HEK293 (cell line): ENCODE measurements at regions not wholly inside any gene's neighbourhood (a gene's known extent, or its start where the extent isn't known, plus 50 kb on each side); places are given as distances from the start of the nearest gene placed in this dataset.

Source experiments
- CTCF ChIP-seq: fragments of 450-650 bp; formaldehyde crosslinking; IDR thresholded peaks from 2 replicates; pipeline ENCODE4 v1.5.1; 2016; ENCODE audit warnings: missing biosample characterization, missing genetic modification characterization
- HOXC10 ChIP-seq: sonication (generic); formaldehyde crosslinking; IDR thresholded peaks from 2 replicates; pipeline ENCODE4 v1.8.1; 2023; ENCODE audit warnings: mild to moderate bottlenecking, missing genetic modification reagents
- IKZF3 ChIP-seq: fragments of 450-650 bp; IDR thresholded peaks from 2 replicates; pipeline ENCODE4 v1.5.0; 2018; ENCODE audit warnings: missing biosample characterization, mild to moderate bottlenecking, missing genetic modification characterization, moderate library complexity
- KLF16 ChIP-seq: fragments of 450-650 bp; formaldehyde crosslinking; IDR thresholded peaks from 2 replicates; pipeline ENCODE4 v1.5.1; 2017; ENCODE audit warnings: missing biosample characterization, missing genetic modification characterization
- SP2 ChIP-seq: fragments of 450-650 bp; formaldehyde crosslinking; IDR thresholded peaks from 2 replicates; pipeline ENCODE4 v1.5.1; 2016; ENCODE audit warnings: missing biosample characterization, missing genetic modification characterization
- ZBTB44 ChIP-seq: fragments of 450-650 bp; IDR thresholded peaks from 2 replicates; pipeline ENCODE4 v1.5.1; 2018; ENCODE audit warnings: missing biosample characterization, mild to moderate bottlenecking, missing genetic modification characterization
- ZFP69B ChIP-seq: fragments of 450-650 bp; formaldehyde crosslinking; IDR thresholded peaks from 2 replicates; pipeline ENCODE4 v1.5.1; 2016; ENCODE audit warnings: missing biosample characterization, missing genetic modification characterization
- ZNF18 ChIP-seq: fragments of 450-650 bp; formaldehyde crosslinking; IDR thresholded peaks from 2 replicates; pipeline ENCODE4 v1.5.1; 2016; ENCODE audit warnings: missing biosample characterization, missing genetic modification characterization
- ZNF324 ChIP-seq: fragments of 450-650 bp; formaldehyde crosslinking; IDR thresholded peaks from 2 replicates; pipeline ENCODE4 v1.5.1; 2016; ENCODE audit warnings: missing biosample characterization, missing genetic modification characterization
- ZNF530 ChIP-seq: fragments of 450-650 bp; formaldehyde crosslinking; IDR thresholded peaks from 2 replicates; pipeline ENCODE4 v1.5.1; 2016; ENCODE audit warnings: low read depth, missing biosample characterization, missing genetic modification characterization
- ZNF621 ChIP-seq: fragments of 450-650 bp; formaldehyde crosslinking; IDR thresholded peaks from 2 replicates; pipeline ENCODE4 v1.5.1; 2017; ENCODE audit warnings: missing biosample characterization, missing genetic modification characterization
- ZSCAN16 ChIP-seq: fragments of 450-650 bp; formaldehyde crosslinking; IDR thresholded peaks from 2 replicates; pipeline ENCODE4 v1.5.1; 2016; ENCODE audit warnings: missing biosample characterization, missing genetic modification characterization
- TF ChIP-seq, protein P1 (sequence below): fragments of 450-650 bp; formaldehyde crosslinking; IDR thresholded peaks from 2 replicates; pipeline ENCODE4; 2016; ENCODE audit warnings: missing biosample characterization, missing genetic modification characterization
- TF ChIP-seq, protein P2 (sequence below): fragments of 450-650 bp; formaldehyde crosslinking; IDR thresholded peaks from 2 replicates; pipeline ENCODE4 v1.5.1; 2016; ENCODE audit warnings: missing biosample characterization, missing genetic modification characterization

- TF ChIP-seq, protein P1, sequence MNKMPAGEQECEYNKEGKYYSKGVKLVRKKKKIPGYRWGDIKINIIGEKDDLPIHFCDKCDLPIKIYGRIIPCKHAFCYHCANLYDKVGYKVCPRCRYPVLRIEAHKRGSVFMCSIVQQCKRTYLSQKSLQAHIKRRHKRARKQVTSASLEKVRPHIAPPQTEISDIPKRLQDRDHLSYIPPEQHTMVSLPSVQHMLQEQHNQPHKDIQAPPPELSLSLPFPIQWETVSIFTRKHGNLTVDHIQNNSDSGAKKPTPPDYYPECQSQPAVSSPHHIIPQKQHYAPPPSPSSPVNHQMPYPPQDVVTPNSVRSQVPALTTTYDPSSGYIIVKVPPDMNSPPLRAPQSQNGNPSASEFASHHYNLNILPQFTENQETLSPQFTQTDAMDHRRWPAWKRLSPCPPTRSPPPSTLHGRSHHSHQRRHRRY (tag by site-specific recombination), result no peak
- TF ChIP-seq CTCF, result no peak
- TF ChIP-seq ZNF621 (tag by site-specific recombination), result no peak
- TF ChIP-seq HOXC10 (CRISPR knock-in tag), result no peak
- no peak for TF ChIP-seq ZNF530 (tag by site-specific recombination)
- no peak for TF ChIP-seq ZNF18 (tag by site-specific recombination)
- TF ChIP-seq, protein P2, sequence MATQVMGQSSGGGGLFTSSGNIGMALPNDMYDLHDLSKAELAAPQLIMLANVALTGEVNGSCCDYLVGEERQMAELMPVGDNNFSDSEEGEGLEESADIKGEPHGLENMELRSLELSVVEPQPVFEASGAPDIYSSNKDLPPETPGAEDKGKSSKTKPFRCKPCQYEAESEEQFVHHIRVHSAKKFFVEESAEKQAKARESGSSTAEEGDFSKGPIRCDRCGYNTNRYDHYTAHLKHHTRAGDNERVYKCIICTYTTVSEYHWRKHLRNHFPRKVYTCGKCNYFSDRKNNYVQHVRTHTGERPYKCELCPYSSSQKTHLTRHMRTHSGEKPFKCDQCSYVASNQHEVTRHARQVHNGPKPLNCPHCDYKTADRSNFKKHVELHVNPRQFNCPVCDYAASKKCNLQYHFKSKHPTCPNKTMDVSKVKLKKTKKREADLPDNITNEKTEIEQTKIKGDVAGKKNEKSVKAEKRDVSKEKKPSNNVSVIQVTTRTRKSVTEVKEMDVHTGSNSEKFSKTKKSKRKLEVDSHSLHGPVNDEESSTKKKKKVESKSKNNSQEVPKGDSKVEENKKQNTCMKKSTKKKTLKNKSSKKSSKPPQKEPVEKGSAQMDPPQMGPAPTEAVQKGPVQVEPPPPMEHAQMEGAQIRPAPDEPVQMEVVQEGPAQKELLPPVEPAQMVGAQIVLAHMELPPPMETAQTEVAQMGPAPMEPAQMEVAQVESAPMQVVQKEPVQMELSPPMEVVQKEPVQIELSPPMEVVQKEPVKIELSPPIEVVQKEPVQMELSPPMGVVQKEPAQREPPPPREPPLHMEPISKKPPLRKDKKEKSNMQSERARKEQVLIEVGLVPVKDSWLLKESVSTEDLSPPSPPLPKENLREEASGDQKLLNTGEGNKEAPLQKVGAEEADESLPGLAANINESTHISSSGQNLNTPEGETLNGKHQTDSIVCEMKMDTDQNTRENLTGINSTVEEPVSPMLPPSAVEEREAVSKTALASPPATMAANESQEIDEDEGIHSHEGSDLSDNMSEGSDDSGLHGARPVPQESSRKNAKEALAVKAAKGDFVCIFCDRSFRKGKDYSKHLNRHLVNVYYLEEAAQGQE, result no peak
- no peak for TF ChIP-seq SP2 (tag by site-specific recombination)
- TF ChIP-seq IKZF3 (tag by site-specific recombination), result no peak
- TF ChIP-seq ZSCAN16 (tag by site-specific recombination), result no peak
- no peak for TF ChIP-seq KLF16 (tag by site-specific recombination)
- no peak for TF ChIP-seq ZNF324
- TF ChIP-seq ZFP69B, result no peak
- no peak for TF ChIP-seq ZBTB44 (tag by site-specific recombination)
These were observed 271.5 kb upstream of the TAC1 start for GRCh38 chr7:97460433-97460832.
